D721Med (cell line): ENCODE measurements at regions not wholly inside any gene's neighbourhood (a gene's known extent, or its start where the extent isn't known, plus 50 kb on each side); places are given as distances from the start of the nearest gene placed in this dataset.
"Not testable (repeated sequence)": the region's sequence is repeated elsewhere in the genome, so short reads cannot be mapped to it uniquely, and the experiment has no call there.

Experiments used
- DNase-seq: peaks from one replicate; pipeline ENCODE4 v3.0.0; 2011; ENCODE audit warnings: low spot score; ENCODE audit not compliant: insufficient read length
- FAIRE-seq: peaks from 2 replicates; lab custom pipeline; 2011; peaks lifted over from hg19 to GRCh38; lab: Jason Lieb, UNC
- TF ChIP-seq, protein P1 (sequence below): IDR thresholded peaks from 2 replicates; pipeline ENCODE4 v1.5.1; 2012; ENCODE audit warnings: mild to moderate bottlenecking, control low read depth; ENCODE audit not compliant: insufficient read depth; ENCODE audit errors: missing control alignments

DNA sequence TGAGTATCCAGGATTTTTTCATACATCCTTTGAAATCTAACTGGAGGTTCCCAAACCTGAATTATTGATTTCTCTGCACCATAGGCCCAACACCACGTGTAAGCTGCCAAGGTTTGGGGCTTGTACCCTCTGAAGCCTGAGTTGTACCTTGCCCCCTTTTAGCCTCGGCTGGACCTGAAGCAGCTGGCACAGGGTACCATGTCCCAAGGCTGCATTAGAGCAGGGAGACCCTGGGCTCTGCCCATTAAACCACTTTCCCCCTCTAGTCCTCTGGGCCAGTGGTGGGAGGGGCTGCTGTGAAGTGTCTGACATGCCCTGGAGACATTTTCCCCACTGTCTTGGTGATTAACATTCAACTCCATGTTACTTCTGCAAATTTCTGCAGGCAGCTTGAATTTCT is 532.9 kb upstream of the NUDT12 start:
- FAIRE-seq (no peak), DNase-seq (no peak)
- TF ChIP-seq, protein P1, sequence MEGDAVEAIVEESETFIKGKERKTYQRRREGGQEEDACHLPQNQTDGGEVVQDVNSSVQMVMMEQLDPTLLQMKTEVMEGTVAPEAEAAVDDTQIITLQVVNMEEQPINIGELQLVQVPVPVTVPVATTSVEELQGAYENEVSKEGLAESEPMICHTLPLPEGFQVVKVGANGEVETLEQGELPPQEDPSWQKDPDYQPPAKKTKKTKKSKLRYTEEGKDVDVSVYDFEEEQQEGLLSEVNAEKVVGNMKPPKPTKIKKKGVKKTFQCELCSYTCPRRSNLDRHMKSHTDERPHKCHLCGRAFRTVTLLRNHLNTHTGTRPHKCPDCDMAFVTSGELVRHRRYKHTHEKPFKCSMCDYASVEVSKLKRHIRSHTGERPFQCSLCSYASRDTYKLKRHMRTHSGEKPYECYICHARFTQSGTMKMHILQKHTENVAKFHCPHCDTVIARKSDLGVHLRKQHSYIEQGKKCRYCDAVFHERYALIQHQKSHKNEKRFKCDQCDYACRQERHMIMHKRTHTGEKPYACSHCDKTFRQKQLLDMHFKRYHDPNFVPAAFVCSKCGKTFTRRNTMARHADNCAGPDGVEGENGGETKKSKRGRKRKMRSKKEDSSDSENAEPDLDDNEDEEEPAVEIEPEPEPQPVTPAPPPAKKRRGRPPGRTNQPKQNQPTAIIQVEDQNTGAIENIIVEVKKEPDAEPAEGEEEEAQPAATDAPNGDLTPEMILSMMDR, result no peak

DNA sequence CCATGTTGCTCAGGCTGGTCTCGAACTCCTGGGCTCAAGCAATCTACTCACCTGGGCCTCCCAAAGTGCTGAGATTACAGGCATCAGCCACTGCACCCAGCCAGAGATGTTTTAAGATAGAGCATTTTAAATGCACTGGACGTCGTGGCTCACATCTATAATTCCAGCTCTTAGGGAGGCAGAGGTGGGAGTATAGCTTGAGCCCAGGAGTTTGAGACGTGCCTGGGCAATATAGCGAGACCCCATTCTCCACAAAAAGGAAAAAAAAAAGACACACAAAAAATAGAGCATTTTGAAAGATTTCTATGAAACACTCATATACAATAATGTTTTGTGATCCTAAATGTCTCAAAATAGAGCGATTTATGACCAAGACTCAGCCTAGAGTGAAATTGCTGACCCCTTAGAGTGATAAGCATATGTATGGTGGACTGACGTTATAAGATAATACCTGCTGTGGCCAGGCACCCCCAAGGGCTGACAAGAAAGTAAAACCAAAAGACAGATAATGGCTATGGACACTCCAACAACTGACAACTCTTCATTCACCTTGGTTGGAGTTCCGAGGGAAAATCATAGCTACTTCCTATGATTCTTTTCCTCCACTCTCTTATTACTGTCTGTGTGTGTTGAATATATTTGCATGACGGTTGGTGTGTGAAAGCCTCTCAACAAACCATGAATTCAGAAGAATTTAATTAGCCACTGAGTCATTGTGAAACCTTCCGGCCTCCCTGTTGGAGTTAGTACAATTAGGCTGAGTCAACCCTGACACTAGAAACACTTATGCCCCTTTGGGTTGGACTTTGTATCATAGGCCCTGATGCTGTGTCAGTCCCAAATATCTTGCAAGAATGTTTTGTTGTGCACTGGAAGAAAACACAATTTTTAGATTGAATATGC is 526.5 kb upstream of the NUDT12 start:
- DNase-seq, result no peak
- TF ChIP-seq, protein P1, result no peak
- no peak for FAIRE-seq

DNA sequence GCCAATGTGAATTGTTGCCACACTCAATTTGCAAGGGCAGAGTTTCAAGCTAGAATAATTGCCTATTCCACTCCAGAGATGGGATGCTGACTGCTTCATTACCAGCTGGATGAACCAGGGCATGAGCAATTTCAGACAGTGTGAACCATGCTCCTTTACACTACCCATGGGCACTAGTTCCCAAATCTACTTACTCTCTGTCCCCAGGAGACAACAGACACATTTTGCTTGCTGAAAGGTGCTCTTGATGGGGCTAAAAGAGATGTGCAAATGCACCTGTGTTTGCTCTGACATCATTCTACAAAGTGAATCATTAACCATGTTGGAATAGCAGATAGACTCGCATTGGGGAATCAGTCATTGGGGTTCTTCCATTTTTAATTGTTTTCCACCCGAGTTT is 522.3 kb upstream of the NUDT12 start:
- DNase-seq, result no peak
- FAIRE-seq, result no peak
- TF ChIP-seq, protein P1, result no peak

DNA sequence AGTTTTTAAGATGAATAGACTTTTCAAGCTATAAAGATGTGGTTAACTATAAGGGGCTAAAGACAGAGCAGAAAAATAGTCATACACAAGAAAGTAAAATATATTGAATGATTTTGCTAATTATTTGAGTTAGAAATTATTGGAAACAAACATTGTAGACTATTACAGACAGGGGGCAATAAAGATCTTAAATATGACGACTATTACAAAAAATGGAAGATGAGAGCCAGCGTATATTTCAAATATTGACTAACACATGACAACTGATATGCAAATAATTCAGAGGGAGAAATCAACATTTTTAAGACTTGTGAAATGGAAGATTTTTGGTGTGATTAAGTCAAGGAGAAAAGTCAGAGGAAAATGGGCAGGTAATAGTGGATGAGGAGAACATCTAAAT is 520.2 kb upstream of the NUDT12 start:
- DNase-seq, result no peak
- no peak for FAIRE-seq
- TF ChIP-seq, protein P1, result no peak

DNA sequence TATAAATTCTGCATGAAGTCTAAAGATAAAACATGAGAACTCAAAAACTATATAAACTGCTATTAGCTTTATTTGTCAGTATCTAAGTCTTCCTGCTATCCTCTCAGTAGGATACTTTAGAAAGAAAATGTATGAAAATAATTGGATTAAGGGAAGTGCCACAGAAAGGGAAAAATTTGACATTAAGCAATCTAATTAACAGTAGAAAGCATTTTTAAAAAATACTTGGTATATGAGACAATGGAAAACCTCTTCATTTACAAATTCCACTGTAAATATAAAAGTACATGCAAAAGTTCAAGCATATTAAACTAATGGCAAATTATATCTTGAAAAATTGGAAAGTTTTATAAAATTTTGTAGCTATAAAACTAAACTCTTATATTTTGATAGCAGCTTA is 518.6 kb upstream of the NUDT12 start:
- no peak for FAIRE-seq
- no peak for DNase-seq
- TF ChIP-seq, protein P1, result no peak

DNA sequence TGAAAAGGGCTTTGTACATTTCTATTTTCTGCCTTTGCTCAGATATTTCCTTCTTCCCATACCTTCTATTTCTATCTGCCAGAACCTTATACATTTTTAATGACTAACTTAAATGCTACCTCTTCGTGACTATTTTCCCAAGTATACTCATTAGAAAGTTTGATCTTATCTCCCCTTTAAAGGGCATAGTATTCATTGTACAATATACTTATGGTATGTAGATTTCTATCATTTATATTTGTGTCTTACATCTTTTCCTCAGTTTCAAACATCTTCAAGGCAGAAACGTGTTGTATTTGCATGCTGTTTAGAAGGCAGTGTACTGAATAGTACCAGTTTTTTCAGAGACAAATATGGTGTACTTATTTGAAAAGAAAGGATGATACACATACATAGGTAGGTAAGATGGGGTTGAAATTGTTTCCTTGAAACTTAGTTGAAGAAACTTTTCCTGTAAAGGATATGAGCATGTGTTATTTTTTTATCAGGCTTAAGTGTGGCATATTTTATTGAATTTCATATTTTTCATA is 518.1 kb upstream of the NUDT12 start:
- DNase-seq (no peak), FAIRE-seq (no peak)
- TF ChIP-seq, protein P1, result no peak

DNA sequence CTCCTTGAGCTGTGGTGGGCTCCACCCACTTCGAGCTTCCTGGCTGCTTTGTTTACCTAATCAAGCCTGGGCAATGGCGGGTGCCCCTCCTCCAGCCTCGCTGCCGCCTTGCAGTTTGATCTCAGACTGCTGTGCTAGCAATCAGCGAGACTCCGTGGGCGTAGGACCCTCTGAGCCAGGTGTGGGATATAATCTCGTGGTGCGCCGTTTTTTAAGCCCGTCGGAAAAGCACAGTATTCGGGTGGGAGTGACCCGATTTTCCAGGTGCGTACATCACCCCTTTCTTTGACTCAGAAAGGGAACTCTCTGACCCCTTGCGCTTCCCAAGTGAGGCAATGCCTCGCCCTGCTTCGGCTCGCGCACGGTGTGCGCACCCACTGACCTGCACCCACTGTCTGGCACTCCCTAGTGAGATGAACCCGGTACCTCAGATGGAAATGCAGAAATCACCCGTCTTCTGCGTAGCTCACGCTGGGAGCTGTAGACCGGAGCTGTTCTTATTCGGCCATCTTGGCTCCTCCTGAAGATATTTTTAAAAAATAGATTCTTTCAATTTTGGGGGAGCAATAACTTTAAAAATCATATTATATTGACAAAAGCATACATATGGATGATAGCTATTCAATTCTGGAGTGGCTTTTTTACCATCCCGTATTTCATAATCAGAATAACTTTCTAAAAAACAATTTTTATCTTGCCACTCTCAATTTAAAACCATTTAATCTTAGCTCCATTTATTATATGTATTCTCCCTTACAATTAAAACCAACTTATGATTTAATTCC is 517.5 kb upstream of the NUDT12 start:
- FAIRE-seq, DNase-seq: not testable (repeated sequence)
